Kidney epithelial cell (primary cell): ENCODE measurements at regions not wholly inside any gene's neighbourhood (a gene's known extent, or its start where the extent isn't known, plus 50 kb on each side); places are given as distances from the start of the nearest gene placed in this dataset.

Source experiments
- DNase-seq: peaks from one replicate; pipeline ENCODE4 v3.0.0-alpha.2; 2010; ENCODE audit warnings: low read depth
- H3K27me3 ChIP-seq: 2 replicates; pipeline ENCODE4 v1.6.0; 2011; ENCODE audit warnings: low read length; ENCODE audit not compliant: control insufficient read depth, insufficient read depth
- H3K36me3 ChIP-seq: 2 replicates; pipeline ENCODE4 v1.5.1; 2011; ENCODE audit warnings: low read length; ENCODE audit not compliant: control insufficient read depth, insufficient read depth
- H3K4me3 ChIP-seq: 2 replicates; pipeline ENCODE4 v1.5.1; 2011; ENCODE audit warnings: low read depth, mild to moderate bottlenecking, control low read depth, low read length
- CTCF ChIP-seq: IDR thresholded peaks from 2 replicates; pipeline ENCODE4 v1.5.1; 2011; ENCODE audit warnings: mild to moderate bottlenecking, moderate library complexity, low read length, control low read depth, inconsistent platforms; ENCODE audit not compliant: insufficient read depth, poor library complexity, severe bottlenecking

GRCh38 chr4:170139764-170140163, 50.0 kb upstream of the AADAT start:
- Histone ChIP-seq H3K27me3 (no peaks in the 10 kb centered on the region), H3K36me3 (no peaks in the 10 kb centered on the region), H3K4me3 (no peak overlapping the region)
- TF ChIP-seq CTCF = no peak
- no peak for DNase-seq
